Kidney (tissue), 13 donors: ENCODE measurements at regions not wholly inside any gene's neighbourhood (a gene's known extent, or its start where the extent isn't known, plus 50 kb on each side); places are given as distances from the start of the nearest gene placed in this dataset.

Experiments used
- DNase-seq, 5 donors: peaks; one replicate each; pipeline ENCODE4 v3.0.0-alpha.2; 2013 to 2020
- FAIRE-seq: peaks from 2 replicates; lab custom pipeline; 2012; peaks lifted over from hg19 to GRCh38; lab: Jason Lieb, UNC
- H3K27ac ChIP-seq, 2 donors: one replicate each; pipeline ENCODE4 v1.7.0; 2013; ENCODE audit warnings: low read depth in 2 of 2, low read length in 2 of 2, inconsistent platforms in 1 of 2
- H3K27me3 ChIP-seq: one replicate; pipeline ENCODE4 v1.7.1; 2013; ENCODE audit warnings: low read length, inconsistent platforms; ENCODE audit not compliant: control insufficient read depth, insufficient read depth
- H3K36me3 ChIP-seq, 3 donors: one replicate each; pipeline versions ENCODE4 v1.7.0 to v1.7.1; 2013; ENCODE audit warnings: low read length in 3 of 3, control low read depth in 1 of 3, inconsistent platforms in 1 of 3; ENCODE audit not compliant: insufficient read depth in 3 of 3, control insufficient read depth in 2 of 3
- H3K4me1 ChIP-seq, 3 donors: one replicate each; pipeline versions ENCODE4 v1.7.0 to v1.7.1; 2013; ENCODE audit warnings: low read length in 3 of 3, inconsistent platforms in 1 of 3, low read depth in 1 of 3; ENCODE audit not compliant: control insufficient read depth in 2 of 3, insufficient read depth in 2 of 3
- H3K4me3 ChIP-seq, 3 donors: one replicate each; pipeline versions ENCODE4 v1.7.0 to v1.8.1; 2013; ENCODE audit warnings: low read length in 3 of 3, control low read depth in 1 of 3, inconsistent platforms in 1 of 3
- H3K9ac ChIP-seq, 3 donors: one replicate each; pipeline versions ENCODE4 v1.7.0 to v1.7.1; 2013; ENCODE audit warnings: low read length in 3 of 3, control low read depth in 1 of 3, inconsistent platforms in 1 of 3
- H3K9me3 ChIP-seq, 3 donors: one replicate each; pipeline versions ENCODE4 v1.7.0 to v1.7.1; 2013; ENCODE audit warnings: low read length in 3 of 3, control low read depth in 1 of 3, inconsistent platforms in 1 of 3; ENCODE audit not compliant: control insufficient read depth in 2 of 3, insufficient read depth in 1 of 3
- intact Hi-C: fragments of 100-400 bp; cut with DNase I; formaldehyde crosslinking; loops from one replicate; pipeline ENCODE4 v1.11.1; 2022
- TF ChIP-seq, protein P1 (sequence below): IDR thresholded peaks from 3 replicates; pipeline ENCODE4 v1.5.1; 2012; ENCODE audit warnings: mild to moderate bottlenecking, moderate library complexity, borderline replicate concordance; ENCODE audit not compliant: insufficient read depth; ENCODE audit errors: extremely low read depth
- donor health status: control.
- donor health status: control.
- donor health status: control.
- donor health status: control.
- donor health status: control.
- donor health status: DM: yes; HTN: yes; CAD: no.
- donor health status: Normal renal cell carcinoma (clear cell type).

DNA sequence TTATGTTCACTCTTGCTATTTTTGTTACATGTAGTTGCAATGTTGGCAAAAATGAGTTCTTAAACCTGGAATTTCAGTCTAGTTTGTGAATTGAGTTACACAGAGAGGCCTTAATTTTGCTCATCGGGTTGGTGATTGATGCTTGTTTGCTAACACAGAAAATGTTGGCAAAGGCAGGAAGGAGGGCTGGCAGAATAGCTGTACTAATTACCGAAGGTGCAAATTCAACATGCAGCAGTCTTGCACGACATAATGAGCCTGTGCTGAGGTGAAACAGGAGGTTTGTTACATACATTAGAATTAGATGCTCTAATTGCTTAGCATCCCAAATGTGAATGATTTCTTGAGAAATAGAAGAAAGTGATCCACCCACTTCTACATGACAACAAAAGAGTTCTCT lies 475.0 kb upstream of the TOM1L1 start:
- DNase-seq (no peak), FAIRE-seq (no peak)
- H3K4me3 ChIP-seq = no peak overlapping the region
- TF ChIP-seq, protein P1, sequence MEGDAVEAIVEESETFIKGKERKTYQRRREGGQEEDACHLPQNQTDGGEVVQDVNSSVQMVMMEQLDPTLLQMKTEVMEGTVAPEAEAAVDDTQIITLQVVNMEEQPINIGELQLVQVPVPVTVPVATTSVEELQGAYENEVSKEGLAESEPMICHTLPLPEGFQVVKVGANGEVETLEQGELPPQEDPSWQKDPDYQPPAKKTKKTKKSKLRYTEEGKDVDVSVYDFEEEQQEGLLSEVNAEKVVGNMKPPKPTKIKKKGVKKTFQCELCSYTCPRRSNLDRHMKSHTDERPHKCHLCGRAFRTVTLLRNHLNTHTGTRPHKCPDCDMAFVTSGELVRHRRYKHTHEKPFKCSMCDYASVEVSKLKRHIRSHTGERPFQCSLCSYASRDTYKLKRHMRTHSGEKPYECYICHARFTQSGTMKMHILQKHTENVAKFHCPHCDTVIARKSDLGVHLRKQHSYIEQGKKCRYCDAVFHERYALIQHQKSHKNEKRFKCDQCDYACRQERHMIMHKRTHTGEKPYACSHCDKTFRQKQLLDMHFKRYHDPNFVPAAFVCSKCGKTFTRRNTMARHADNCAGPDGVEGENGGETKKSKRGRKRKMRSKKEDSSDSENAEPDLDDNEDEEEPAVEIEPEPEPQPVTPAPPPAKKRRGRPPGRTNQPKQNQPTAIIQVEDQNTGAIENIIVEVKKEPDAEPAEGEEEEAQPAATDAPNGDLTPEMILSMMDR = no peak
- no peaks in the 10 kb centered on the region for H3K27me3 ChIP-seq
- no peak overlapping the region for H3K27ac ChIP-seq
- no peaks in the 10 kb centered on the region for H3K4me1 ChIP-seq
- H3K9ac ChIP-seq = no peak overlapping the region
- no peaks in the 10 kb centered on the region for H3K9me3 ChIP-seq
- H3K36me3 ChIP-seq = no peaks in the 10 kb centered on the region
- intact Hi-C loops = no loop called here

DNA sequence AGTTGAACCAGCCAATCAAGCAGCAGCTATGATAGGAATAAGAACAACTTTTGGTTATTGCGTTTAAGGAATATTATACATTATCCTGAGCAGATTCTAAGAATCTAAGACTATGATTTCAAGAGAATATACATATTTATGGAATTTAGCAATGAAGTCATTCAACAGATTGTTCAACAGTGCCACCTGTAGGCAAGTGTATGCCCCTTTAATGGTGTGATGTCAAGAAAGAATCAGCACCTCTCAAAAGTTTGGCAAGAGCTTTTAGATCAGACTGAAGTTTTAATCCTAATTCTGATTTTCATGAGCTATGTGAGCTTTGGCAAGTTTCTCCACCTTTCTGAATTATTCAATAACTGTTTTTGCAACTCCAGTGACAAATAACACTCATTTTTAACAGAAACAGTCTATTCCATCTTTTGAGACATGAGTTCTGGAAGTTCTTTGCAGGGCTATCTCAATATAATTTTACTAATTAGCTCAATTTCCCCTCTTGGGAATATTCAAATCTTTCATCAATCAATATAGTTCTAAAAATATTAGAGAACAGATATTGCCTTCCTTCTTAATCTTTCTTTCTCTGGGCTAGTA lies 474.3 kb upstream of the TOM1L1 start:
- Histone ChIP-seq H3K36me3 (no peaks in the 10 kb centered on the region), H3K27ac (no peak overlapping the region), H3K27me3 (no peaks in the 10 kb centered on the region), H3K9ac (no peak overlapping the region), H3K4me1 (no peaks in the 10 kb centered on the region), H3K9me3 (no peaks in the 10 kb centered on the region), H3K4me3 (no peak overlapping the region)
- intact Hi-C loops = no loop called here
- DNase-seq (peak in 2 of 5 donors; percentile 19 to 56), FAIRE-seq (no peak)
- TF ChIP-seq, protein P1 = peak; percentile 12

DNA sequence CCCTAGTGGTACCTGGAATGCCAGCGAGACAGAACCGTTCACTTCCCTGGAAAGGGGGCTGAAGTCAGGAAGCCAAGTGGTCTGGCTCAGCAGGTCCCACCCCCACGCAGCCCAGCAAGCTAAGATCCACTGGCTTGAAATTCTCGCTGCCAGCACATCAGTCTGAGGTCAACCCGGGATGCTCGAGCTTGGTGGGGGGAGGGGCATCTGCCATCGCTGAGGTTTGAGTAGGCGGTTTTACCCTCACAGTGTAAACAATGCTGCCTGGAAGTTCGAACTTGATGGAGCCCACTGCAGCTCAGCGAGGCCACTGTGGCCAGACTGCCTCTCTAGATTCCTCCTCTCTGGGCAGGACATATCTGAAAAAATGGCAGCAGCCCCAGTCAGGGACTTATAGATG lies 464.7 kb upstream of the TOM1L1 start:
- H3K36me3 ChIP-seq = no peaks in the 10 kb centered on the region
- H3K4me3 ChIP-seq = no peak overlapping the region
- no peaks in the 10 kb centered on the region for H3K27me3 ChIP-seq
- intact Hi-C loops = no loop called here
- no peaks in the 10 kb centered on the region for H3K9me3 ChIP-seq
- TF ChIP-seq, protein P1 = no peak
- no peak for FAIRE-seq
- DNase-seq = peak in 2 of 5 donors; percentile 4 to 26
- no peaks in the 10 kb centered on the region for H3K4me1 ChIP-seq
- H3K9ac ChIP-seq = no peak overlapping the region
- H3K27ac ChIP-seq = no peak overlapping the region

DNA sequence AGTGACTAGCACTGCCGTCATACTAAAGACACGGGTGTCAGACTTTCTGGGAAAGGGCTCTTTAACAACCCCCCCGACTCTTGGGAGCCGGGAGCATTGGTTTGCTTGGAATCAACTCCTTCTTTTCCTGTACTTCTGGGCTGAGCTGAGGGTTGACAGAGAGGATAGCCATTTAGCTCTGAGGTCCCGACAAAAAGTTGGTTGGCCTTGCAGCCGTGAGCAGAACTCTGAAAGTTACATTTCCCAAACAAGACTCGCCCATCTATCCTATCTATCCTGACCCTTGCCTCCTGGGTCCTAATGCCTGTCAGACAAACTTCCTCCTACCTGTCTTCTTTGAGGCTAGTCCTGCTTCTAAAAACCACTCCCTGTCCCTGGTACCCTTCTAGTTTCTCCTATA lies 460.8 kb upstream of the TOM1L1 start:
- DNase-seq (no peak), FAIRE-seq (no peak)
- intact Hi-C loops = no loop called here
- Histone ChIP-seq H3K27me3 (no peaks in the 10 kb centered on the region), H3K27ac (no peak overlapping the region), H3K9ac (no peak overlapping the region), H3K4me3 (no peak overlapping the region), H3K4me1 (no peaks in the 10 kb centered on the region), H3K9me3 (no peaks in the 10 kb centered on the region), H3K36me3 (no peaks in the 10 kb centered on the region)
- TF ChIP-seq, protein P1 = no peak
